Stimulated activated CD4-positive, alpha-beta T cell treated with anti-CD3 and anti-CD28 coated beads, TNF-alpha, amount 100 ng/mL, for 1 hour (primary cell): ENCODE measurements at regions not wholly inside any gene's neighbourhood (a gene's known extent, or its start where the extent isn't known, plus 50 kb on each side); places are given as distances from the start of the nearest gene placed in this dataset.
"Not testable (repeated sequence)": the region's sequence is repeated elsewhere in the genome, so short reads cannot be mapped to it uniquely, and the experiment has no call there.

Source experiments
- DNase-seq, 3 donors: peaks; one replicate each; pipeline ENCODE4 v3.0.0-alpha.2; 2020; ENCODE audit warnings: low read depth in 3 of 3, low spot score in 1 of 3

- no peak for DNase-seq
Measured at GRCh38 chr3:127418560-127419147, 130.8 kb upstream of the PRR20G start.

GRCh38 chr3:127417709-127418559, 130.1 kb upstream of the PRR20G start:
- DNase-seq = no peak

- DNase-seq = no peak
Measured at GRCh38 chr3:127413871-127414270, 126.0 kb upstream of the PRR20G start.

GRCh38 chr3:127413318-127413673, 125.5 kb upstream of the PRR20G start:
- DNase-seq = no peak

- no peak for DNase-seq
Measured at GRCh38 chr3:127412578-127413317, 124.9 kb upstream of the PRR20G start.

- not testable (repeated sequence) for DNase-seq
Measured at GRCh38 chr3:127411875-127412274, 124.0 kb upstream of the PRR20G start.

GRCh38 chr3:127411083-127411727, 123.4 kb upstream of the PRR20G start:
- DNase-seq = no peak

GRCh38 chr3:127410678-127411077, 122.8 kb upstream of the PRR20G start:
- no peak for DNase-seq

GRCh38 chr3:127410137-127410488, 122.3 kb upstream of the PRR20G start:
- no peak for DNase-seq

- no peak for DNase-seq
Measured at GRCh38 chr3:127409421-127410136, 121.7 kb upstream of the PRR20G start.

- no peak for DNase-seq
Measured at GRCh38 chr3:127408684-127409420, 121.0 kb upstream of the PRR20G start.

- DNase-seq = no peak
Measured at GRCh38 chr3:127408022-127408683, 120.3 kb upstream of the PRR20G start.

GRCh38 chr3:127407026-127407939, 119.4 kb upstream of the PRR20G start:
- DNase-seq = no peak

- DNase-seq = no peak
Measured at GRCh38 chr3:127406309-127407025, 118.6 kb upstream of the PRR20G start.

- DNase-seq = no peak
Measured at GRCh38 chr3:127405791-127406190, 117.9 kb upstream of the PRR20G start.

GRCh38 chr3:127405010-127405598, 117.3 kb upstream of the PRR20G start:
- no peak for DNase-seq

- no peak for DNase-seq
Measured at GRCh38 chr3:127404221-127405009, 116.6 kb upstream of the PRR20G start.
